HG03060 (cell line): ENCODE measurements at regions not wholly inside any gene's neighbourhood (a gene's known extent, or its start where the extent isn't known, plus 50 kb on each side); places are given as distances from the start of the nearest gene placed in this dataset.
"Not testable (repeated sequence)": the region's sequence is repeated elsewhere in the genome, so short reads cannot be mapped to it uniquely, and the experiment has no call there.

Experiments used
- ATAC-seq: cut with Tn5 transposase; IDR thresholded peaks from one replicate; pipeline ENCODE4 v1.9.1; 2021; ENCODE audit warnings: low read depth, moderate number of reproducible peaks; ENCODE audit not compliant: unreplicated experiment

DNA sequence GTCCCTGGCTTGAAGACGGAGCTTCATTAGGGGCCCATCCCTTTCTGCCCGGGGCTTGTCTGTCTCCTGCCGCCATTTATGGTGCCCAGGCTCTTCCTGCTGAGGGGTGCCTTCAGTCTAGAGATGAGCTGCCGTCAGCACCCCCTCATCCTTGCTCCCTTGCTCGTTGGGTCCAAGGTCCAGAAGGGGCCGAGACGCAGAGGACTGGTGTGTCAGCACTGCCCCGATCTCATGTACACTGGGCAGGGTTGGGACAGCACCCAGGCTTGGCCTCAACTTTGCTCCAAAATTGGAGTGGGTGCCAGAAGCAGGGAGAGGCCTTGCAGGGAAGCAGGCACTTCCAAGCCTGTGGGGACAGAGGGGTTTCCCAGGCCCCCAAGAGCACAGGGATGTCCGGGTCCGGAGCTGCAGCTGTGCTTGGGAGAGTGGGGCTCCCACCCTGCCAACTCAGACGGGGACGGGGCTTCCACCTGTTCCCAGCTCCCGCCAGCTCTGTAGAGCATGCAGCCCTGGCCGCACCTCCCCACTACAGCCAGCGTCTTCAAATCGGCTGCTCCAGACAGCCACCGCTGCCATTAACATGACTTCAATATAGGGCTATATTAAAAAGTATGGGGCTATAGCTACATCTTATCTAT, 488.8 kb downstream of the TENT5A start:
- ATAC-seq, result no peak

- ATAC-seq, result no peak
Measured at GRCh38 chr6:81262656-81263055, 489.8 kb downstream of the TENT5A start.

DNA sequence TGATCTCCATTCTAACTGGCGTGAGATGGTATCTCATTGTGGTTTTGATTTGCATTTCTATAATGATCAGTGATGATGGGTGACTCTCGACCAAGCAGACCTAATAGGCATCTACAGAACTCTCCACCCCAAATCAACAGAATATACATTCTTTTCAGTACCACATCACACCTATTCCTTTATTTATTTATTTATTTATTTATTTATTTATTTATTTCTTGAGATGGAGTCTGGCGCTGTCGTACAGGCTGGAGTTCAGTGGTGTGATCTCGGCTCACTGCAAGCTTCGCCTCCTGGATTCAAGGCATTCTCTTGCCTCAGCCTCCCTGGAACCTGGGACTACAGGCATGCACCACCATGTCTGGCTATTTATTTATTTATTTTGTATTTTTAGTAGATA, 496.3 kb downstream of the TENT5A start:
- not testable (repeated sequence) for ATAC-seq

GRCh38 chr6:81253821-81254220, 498.7 kb downstream of the TENT5A start:
- no peak for ATAC-seq

DNA sequence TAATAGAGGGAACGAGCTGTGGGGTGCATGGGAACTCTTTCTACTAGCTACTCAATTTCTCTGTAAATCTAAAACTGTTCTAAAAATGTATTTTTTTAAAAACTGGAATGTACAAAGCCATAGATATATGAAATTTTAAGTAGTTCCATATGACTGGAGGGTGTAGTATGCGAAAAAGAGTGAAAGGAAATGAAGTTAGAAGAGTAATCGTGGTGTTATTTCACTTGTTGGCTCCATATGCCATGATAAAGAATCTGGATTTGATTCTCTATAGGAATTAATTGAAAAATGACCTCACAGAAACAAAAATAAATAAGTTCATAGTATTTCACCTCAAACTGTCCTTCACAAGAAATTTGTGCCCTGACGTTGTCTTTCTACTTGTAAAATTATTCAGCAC, 500.2 kb downstream of the TENT5A start:
- ATAC-seq, result no peak

GRCh38 chr6:81246200-81246599, 506.3 kb downstream of the TENT5A start:
- ATAC-seq, result no peak

GRCh38 chr6:81242624-81243023, 509.9 kb downstream of the TENT5A start:
- ATAC-seq, result no peak

DNA sequence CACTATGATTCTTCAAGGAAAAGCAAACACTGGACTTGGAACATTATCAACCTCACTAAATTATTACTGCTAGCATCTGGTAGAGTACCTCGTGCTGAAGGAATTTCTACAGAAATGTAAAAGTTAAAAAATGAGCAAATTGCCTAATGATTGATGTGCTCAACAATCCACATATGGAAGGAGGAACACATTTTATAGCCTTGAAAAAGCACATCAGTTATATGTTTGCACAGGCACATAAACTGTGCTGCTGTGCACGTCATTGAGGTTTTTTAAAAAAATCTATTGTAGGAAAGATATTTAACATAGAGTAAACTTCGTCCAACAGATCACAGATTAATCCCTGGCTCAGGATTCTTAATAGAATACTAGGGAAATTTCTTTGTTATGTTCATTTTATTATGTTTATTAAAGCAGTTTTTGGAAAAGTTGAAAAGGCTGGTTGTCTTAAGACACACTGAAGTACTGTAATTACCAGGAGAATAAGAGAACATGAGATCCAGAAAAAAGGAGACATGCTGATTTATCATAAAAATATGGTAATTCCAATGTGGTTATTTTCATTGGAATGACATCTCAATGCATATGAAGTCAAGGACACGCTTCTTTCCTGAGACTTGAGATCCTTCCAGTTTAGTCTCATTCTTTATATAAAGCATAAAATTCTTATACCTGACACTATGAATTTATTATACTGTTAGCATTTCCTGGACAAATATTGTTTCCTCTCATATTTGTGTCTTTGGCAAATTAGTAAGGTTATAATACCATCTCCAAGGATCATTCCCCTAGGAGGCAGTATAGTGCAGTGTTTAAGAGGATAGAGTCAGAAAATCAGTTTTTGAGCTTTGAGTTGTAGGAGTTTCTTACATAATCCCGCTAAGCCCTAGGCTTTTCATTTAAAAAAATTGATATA, 511.1 kb downstream of the TENT5A start:
- no peak for ATAC-seq

GRCh38 chr6:81238390-81238789, 514.1 kb downstream of the TENT5A start:
- ATAC-seq, result no peak

DNA sequence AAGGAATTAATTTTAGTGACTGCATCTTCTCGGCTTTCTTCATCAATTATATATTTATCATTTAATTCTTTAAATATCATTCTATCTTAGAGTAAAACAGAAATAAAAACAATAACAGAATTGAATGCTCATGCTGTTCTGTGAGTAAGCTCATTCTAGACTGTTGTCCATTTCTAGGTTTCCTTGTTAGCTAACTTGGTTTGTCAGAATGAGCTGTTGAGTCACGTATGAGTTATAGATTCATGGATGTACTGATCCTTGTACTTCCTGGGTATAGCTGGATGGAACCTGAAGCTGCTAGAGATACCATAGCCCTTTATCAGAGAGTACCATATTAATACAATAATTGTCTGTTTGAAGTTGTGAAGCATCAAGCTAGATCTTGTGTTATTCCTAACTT, 515.3 kb downstream of the TENT5A start:
- ATAC-seq, result no peak

- no peak for ATAC-seq
Measured at GRCh38 chr6:81235512-81235911, 517.0 kb downstream of the TENT5A start.

GRCh38 chr6:81233990-81234389, 518.5 kb downstream of the TENT5A start:
- ATAC-seq, result no peak

DNA sequence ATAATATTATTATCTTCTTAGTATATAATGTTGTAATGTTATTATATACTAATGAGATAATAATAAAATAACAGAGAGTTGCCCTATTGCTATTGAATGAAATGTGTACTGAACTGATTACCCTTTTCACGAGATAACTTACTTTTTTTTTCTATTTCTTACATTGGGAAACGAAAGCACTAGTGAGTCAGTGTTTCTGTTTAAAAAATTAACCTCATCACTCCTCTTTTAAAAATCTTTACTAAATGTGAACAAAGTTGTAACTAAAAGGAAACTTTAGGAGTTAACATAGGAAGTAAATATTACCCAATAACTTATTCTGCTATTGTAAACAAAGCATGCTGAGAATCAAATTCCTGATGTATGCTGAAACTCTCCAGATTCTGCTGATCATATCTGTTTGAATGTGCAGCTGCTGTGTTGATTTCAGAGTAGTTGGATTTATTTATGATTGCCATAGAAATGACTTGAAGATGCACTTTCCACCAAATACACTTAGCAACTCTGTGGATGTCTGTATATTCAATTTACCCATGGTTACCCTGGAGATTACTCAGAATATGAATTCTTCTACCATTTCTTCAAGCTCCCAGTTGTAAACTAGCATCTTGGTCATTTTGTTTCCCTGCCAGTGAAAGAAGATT, 523.4 kb downstream of the TENT5A start:
- ATAC-seq, result no peak

DNA sequence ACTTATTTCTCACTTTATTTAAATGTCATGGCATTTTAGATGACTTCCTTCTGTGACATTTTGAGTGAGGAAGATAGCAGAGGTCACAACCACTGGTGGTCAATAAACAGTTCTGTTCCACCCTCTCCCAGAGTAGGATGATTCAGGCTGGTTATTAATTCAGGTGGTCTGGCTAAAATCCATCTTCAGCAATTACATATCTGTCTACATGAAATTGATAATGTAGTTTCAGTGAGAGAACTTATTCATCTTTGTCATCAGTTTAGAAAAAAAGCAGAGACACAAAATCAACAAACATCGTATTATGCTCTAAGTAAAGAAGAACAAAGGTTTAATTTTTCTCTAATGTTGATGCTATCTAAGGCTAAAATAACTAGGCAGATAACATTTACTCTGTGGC, 525.5 kb downstream of the TENT5A start:
- ATAC-seq, result no peak

DNA sequence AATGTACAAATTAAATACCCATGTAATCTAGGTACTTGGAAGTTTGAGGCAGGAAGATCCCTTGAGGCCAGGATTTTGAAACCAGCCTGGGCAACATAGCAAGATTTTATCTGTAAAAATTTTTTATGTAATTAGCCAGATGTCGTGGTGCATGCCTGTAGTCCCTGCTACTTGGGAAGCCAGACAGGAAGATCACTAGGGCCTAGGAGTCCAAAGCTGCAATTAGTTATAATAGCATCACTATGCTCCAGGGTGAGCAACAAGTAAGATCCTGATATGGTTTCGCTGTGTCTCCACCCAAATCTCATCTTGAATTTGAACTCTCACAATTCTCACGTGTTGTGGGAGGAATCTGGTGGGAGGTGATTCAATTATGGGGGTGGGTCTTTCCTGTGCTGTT, 535.8 kb downstream of the TENT5A start:
- no peak for ATAC-seq

DNA sequence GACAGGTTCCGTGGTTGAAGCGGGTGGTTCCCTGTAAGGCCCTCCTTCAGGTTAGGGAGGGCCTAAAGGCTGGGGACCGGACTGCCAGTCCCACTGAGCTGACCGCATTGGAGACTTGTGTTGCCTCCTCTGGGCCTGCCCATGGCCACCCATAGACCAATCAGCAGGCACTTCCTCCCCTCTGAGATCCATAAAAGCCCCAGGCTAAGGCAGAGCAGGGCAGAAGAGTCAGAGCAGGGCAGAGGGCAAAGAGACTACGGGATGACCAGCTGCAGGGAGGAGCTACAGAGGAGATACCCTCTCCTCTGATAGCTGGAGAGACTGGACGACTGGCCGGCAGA, 537.4 kb downstream of the TENT5A start:
- ATAC-seq, result no peak

GRCh38 chr6:81214414-81215091, 537.9 kb downstream of the TENT5A start:
- no peak for ATAC-seq

DNA sequence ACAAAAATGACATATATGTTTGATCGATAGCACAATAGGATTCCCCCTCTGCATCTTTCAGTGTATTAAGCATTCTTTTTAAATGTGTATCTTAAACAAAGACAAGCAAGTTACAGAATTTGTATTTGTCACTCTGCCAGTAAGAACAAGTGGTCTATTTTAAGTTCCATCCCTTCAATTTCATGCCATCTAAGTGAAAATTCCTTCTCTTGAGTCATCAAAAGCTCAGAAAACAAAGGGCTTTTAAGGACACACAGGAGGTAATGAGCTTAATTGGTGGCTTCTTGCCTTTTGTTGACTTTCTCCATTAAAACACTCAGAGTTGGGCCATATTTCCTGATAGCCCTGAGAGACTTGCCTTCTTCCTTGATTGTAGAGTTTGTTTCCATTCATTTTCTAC, 547.8 kb downstream of the TENT5A start:
- ATAC-seq, result no peak

- ATAC-seq, result no peak
Measured at GRCh38 chr6:81194374-81194773, 558.1 kb downstream of the TENT5A start.

- ATAC-seq, result no peak
Measured at GRCh38 chr6:81172056-81172740, 580.3 kb downstream of the TENT5A start.

DNA sequence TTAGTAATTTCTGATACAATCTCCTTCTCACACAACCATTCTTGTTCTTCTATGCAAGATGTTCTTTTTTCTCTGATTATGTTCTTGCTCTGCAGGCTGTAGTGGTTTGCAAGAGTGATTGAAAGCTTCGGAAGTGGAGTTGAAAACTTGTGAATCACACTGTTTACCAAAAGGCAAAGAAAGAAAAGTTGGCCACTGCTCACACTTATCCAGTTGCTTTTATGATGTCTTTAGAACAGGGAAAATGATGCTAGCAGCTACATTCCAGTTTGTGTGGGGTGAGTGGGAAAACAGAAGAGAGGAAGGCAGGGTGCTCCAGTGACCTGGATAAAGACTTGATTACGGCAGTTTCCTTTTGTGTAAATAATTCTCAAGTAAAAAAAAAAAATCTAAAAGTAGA, 583.3 kb downstream of the TENT5A start:
- ATAC-seq, result no peak
